ENCODE measurements at regions not wholly inside any gene's neighbourhood (a gene's known extent, or its start where the extent isn't known, plus 50 kb on each side); places are given as distances from the start of the nearest gene placed in this dataset.

GRCh38 chr4:181161669-181162068 is 1081.5 kb upstream of the TENM3 start:
- in situ Hi-C loops (cut with MboI; ENCODE audit: low pct_unique_long_range_greater_than_20kb in 2 of 9, low sequenced_read_pairs in 9 of 9, unreplicated experiment in 9 of 9), result no loop called here

GRCh38 chr4:181162266-181162665 is 1080.9 kb upstream of the TENM3 start:
- no peak overlapping the region for H3K27ac ChIP-seq
- in situ Hi-C loops (cut with MboI; ENCODE audit: low pct_unique_long_range_greater_than_20kb in 2 of 9, low sequenced_read_pairs in 9 of 9, unreplicated experiment in 9 of 9), result no loop called here
- ATAC-seq (replicated peaks in 6 of 8), result no peak
- H3K4me1 ChIP-seq (replicated peaks in 1 of 2), result peaks cover 5 to 19% of the 10 kb centered on the region in 2 donors
- WGBS, 10 experiments, result 26 to 100% (median 92%) methylated on average over 2 of the region's 2 CpGs; no CpG with 5 or more reads in 1 of the 10 experiments
- H3K4me3 ChIP-seq, result no peak overlapping the region

More at GRCh38 chr4:181161669-181162068, 1081.5 kb upstream of the TENM3 start:
- Histone ChIP-seq H3K4me1 (replicated peaks in 1 of 2) (peaks cover 5 to 19% of the 10 kb centered on the region in 2 donors), H3K27ac (no peak overlapping the region), H3K4me3 (no peak overlapping the region)
- 6 to 80% (median 49%) methylated on average over 1 to 4 of the region's 4 CpGs; no CpG with 5 or more reads in 1 of the 10 experiments for WGBS, 10 experiments
- ATAC-seq (replicated peaks in 6 of 8), result peak in 1 of 8 experiments; percentile 52

DNA sequence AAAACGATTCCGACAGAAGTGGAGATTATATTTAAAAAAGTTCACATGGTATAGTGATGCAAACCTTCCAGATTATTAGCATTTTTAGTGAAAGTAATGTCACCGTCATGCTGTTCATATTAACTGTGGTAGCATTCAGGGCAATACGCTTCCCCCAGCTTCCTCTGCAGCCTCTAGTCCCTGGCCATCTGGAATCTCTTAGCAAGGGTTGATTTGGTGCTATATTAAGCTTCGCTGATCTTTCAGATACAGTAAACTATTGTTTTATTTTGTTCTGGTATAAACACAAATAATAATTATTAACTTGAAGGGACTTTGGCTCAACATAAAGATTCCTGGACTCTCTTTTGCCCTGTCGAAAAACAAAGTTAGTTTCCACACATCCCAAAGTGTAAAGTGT is 1080.5 kb upstream of the TENM3 start:
- Histone ChIP-seq H3K4me3 (no peak overlapping the region), H3K4me1 (replicated peaks in 1 of 2) (peaks cover 5 to 17% of the 10 kb centered on the region in 2 donors), H3K27ac (no peak overlapping the region)
- ATAC-seq (replicated peaks in 6 of 8), result peak in 1 of 8 experiments; percentile 18
- WGBS, 10 experiments, result 1 to 91% (median 79%) methylated on average over 1 to 6 of the region's 6 CpGs
- in situ Hi-C loops (cut with MboI; ENCODE audit: low pct_unique_long_range_greater_than_20kb in 2 of 9, low sequenced_read_pairs in 9 of 9, unreplicated experiment in 9 of 9), result no loop called here

DNA sequence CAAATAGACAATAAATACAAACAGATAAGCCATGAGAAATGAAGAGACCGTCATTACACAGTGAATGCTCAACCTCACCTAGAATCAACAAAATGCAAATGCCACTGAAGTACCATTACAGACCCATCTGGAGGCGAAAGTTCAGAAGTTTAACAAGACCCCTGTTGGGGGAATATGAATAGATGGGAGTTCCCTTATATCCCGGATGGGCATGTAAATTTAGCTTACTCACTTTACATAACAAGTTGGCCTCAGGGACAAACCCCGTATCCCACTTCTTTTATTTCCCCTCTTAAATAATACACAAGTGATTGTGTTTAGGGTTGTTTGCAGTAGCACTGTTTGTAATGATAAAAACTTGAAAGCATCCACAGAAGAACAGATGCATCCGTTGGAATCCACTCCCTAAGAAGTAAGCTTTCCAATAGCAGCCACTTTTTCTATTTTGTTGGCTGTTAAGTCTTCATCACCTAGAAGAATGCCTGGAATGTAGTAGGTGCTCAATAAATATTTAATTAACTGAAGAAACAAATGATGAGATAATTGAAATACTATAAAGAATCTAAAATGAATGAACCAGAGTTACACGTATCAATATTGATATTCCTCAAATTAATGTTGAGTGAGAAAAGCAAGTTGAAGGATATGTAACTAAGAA is 1076.3 kb upstream of the TENM3 start:
- Histone ChIP-seq H3K4me3 (no peak overlapping the region), H3K27ac (no peak overlapping the region), H3K4me1 (replicated peaks in 1 of 2) (no peaks in the 10 kb centered on the region)
- WGBS, 10 experiments, result 17 to 85% (median 39%) methylated on average over 2 to 6 of the region's 6 CpGs
- ATAC-seq (replicated peaks in 6 of 8), result peak in 5 of 8 experiments; percentile 47 to 92 (median 72)
- in situ Hi-C loops (cut with MboI; ENCODE audit: low pct_unique_long_range_greater_than_20kb in 2 of 9, low sequenced_read_pairs in 9 of 9, unreplicated experiment in 9 of 9), result no loop called here

- H3K27ac ChIP-seq, result no peak overlapping the region
- H3K4me3 ChIP-seq, result no peak overlapping the region
- in situ Hi-C loops (cut with MboI; ENCODE audit: low pct_unique_long_range_greater_than_20kb in 2 of 9, low sequenced_read_pairs in 9 of 9, unreplicated experiment in 9 of 9), result no loop called here
- 35 to 97% (median 81%) methylated on average over 1 to 8 of the region's 8 CpGs for WGBS, 10 experiments
- peak in 1 of 8 experiments; percentile 30 for ATAC-seq (replicated peaks in 6 of 8)
- peaks cover 5 to 6% of the 10 kb centered on the region in 2 donors for H3K4me1 ChIP-seq (replicated peaks in 1 of 2)
Observed at GRCh38 chr4:181168011-181168805, 1075.0 kb upstream of the TENM3 start.

DNA sequence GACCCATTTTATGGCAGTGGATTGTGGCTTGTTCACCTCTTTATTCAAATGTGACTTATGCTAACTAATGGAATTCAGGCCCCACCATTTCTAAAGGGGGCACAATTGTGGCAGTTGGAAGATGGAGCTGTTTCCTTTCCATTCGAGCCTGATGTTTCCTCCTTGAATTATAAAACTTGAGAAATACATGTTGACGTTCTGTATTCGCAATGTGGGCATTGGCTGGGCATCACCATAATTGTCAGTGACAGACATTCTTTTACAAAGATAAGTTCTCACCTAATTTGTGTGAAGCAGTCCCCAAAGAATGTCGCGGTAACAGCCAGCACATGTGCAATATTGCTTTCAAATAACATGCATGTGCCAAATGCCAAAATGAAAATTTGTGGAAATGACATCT is 1070.2 kb upstream of the TENM3 start:
- 5 to 57% (median 24%) methylated on average over 1 to 5 of the region's 5 CpGs; no CpG with 5 or more reads in 3 of the 10 experiments for WGBS, 10 experiments
- Histone ChIP-seq H3K4me3 (no peak overlapping the region), H3K4me1 (replicated peaks in 1 of 2) (peaks cover 5 to 8% of the 10 kb centered on the region in 2 donors), H3K27ac (peak overlapping the region in 1 of 2 donors; percentile 28)
- ATAC-seq (replicated peaks in 6 of 8), result no peak
- in situ Hi-C loops (cut with MboI; ENCODE audit: low pct_unique_long_range_greater_than_20kb in 2 of 9, low sequenced_read_pairs in 9 of 9, unreplicated experiment in 9 of 9), result no loop called here

DNA sequence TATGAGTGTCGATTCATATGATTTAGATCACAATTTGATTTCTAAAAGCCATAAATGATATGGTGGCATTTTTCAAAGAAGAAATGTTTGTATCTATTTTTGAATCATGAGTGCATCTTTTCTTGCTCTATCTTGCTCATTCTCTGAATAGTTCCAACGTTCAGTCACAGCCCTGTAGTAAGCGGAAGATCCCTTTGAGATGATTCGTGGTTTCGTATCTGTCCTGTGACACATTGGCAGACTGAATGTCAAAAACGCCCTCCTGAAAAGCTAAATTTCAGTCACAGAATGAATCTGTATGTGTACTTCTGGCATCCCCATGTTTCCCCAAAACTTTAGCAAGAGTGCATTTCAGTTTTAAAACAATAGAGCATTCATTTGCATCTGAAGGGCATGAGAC is 1066.9 kb upstream of the TENM3 start:
- no peak overlapping the region for H3K4me3 ChIP-seq
- H3K27ac ChIP-seq, result no peak overlapping the region
- H3K4me1 ChIP-seq (replicated peaks in 1 of 2), result peaks cover 5 to 8% of the 10 kb centered on the region in 2 donors
- in situ Hi-C loops (cut with MboI; ENCODE audit: low pct_unique_long_range_greater_than_20kb in 2 of 9, low sequenced_read_pairs in 9 of 9, unreplicated experiment in 9 of 9), result no loop called here
- no peak for ATAC-seq (replicated peaks in 6 of 8)
- WGBS, 10 experiments, result 20 to 100% (median 80%) methylated on average over 1 to 6 of the region's 6 CpGs

GRCh38 chr4:181181331-181181730 is 1061.9 kb upstream of the TENM3 start:
- ATAC-seq (replicated peaks in 6 of 8), result no peak
- in situ Hi-C loops (cut with MboI; ENCODE audit: low pct_unique_long_range_greater_than_20kb in 2 of 9, low sequenced_read_pairs in 9 of 9, unreplicated experiment in 9 of 9), result no loop called here
- WGBS, 10 experiments, result 40 to 55% methylated on average over 1 of the region's 1 CpG; no CpG with 5 or more reads in 8 of the 10 experiments
- Histone ChIP-seq H3K27ac (no peak overlapping the region), H3K4me1 (replicated peaks in 1 of 2) (no peaks in the 10 kb centered on the region), H3K4me3 (no peak overlapping the region)

- Histone ChIP-seq H3K4me1 (replicated peaks in 1 of 2) (peaks cover 0 to 4% of the 10 kb centered on the region in 2 donors), H3K4me3 (no peak overlapping the region), H3K27ac (no peak overlapping the region)
- WGBS, 10 experiments, result 19 to 81% (median 69%) methylated on average over 2 to 7 of the region's 7 CpGs
- ATAC-seq (replicated peaks in 6 of 8), result no peak
- in situ Hi-C loops (cut with MboI; ENCODE audit: low pct_unique_long_range_greater_than_20kb in 2 of 9, low sequenced_read_pairs in 9 of 9, unreplicated experiment in 9 of 9), result no loop called here
Observed at GRCh38 chr4:181189751-181190150, 1053.5 kb upstream of the TENM3 start.

DNA sequence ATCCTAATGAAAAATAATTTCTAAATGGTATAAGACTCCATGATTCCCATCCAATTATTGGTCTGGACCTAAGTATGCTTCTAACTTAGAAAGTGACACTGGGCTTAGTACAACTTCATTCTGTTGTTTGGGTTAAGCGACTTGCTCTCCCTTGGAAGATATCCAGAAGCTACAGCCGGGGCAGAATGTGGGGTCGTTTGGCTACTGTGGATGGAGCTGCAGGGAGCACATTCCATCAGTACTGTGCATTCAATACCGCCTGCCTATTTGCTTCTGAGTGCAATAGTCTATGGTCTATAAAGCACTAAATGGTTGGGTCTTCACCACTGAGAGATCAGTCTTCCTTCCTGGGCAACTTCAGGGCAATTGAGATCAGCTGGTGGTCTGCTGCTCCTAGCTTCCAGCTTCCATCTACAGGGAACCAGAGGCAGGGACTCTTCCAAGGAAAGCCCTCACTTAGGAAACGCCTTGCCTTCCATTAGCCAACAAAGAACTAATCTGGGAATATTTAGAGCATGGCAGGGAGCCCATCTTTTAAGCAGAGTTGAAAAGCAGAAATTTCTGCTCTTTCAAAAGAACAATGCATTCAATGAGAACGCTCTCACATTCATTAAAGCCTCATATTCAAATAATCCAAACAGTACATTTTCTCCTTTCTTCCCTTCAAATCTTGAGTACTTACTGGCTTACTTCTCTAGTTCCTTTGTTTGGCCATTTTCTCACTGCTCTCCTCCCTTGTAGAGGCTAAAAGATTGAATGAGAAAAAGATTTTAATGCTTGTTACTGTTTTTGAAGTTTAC is 1049.9 kb upstream of the TENM3 start:
- in situ Hi-C loops (cut with MboI; ENCODE audit: low pct_unique_long_range_greater_than_20kb in 2 of 9, low sequenced_read_pairs in 9 of 9, unreplicated experiment in 9 of 9), result no loop called here
- H3K27ac ChIP-seq, result no peak overlapping the region
- H3K4me3 ChIP-seq, result no peak overlapping the region
- H3K4me1 ChIP-seq (replicated peaks in 1 of 2), result peaks cover 0 to 4% of the 10 kb centered on the region in 2 donors
- WGBS, 10 experiments, result 0 to 100% (median 68%) methylated on average over 2 to 6 of the region's 6 CpGs; no CpG with 5 or more reads in 1 of the 10 experiments
- ATAC-seq (replicated peaks in 6 of 8), result peak in 2 of 8 experiments; percentile 12 to 18

DNA sequence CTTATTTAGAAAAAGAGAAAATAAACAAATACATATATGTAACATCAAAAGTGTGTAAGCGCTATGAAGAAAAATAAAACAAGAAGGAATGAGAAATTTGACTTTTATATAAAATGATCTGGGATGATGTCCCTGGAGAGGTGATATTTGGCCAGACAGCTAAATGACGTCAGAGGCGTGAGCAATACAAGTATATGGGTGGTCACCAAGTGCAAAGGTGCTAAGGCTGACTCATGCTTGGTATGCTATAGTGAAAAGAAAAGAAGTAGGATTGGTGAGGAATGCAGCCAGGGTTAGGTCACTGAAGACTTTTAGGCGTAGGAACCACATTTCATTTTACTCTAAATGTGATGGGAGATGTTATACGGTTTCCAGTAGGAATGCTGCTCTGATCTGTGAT is 1049.1 kb upstream of the TENM3 start:
- Histone ChIP-seq H3K4me3 (no peak overlapping the region), H3K4me1 (replicated peaks in 1 of 2) (peaks cover 0 to 4% of the 10 kb centered on the region in 2 donors), H3K27ac (no peak overlapping the region)
- no peak for ATAC-seq (replicated peaks in 6 of 8)
- in situ Hi-C loops (cut with MboI; ENCODE audit: low pct_unique_long_range_greater_than_20kb in 2 of 9, low sequenced_read_pairs in 9 of 9, unreplicated experiment in 9 of 9), result no loop called here
- 60 to 100% (median 86%) methylated on average over 1 to 5 of the region's 5 CpGs; no CpG with 5 or more reads in 1 of the 10 experiments for WGBS, 10 experiments

DNA sequence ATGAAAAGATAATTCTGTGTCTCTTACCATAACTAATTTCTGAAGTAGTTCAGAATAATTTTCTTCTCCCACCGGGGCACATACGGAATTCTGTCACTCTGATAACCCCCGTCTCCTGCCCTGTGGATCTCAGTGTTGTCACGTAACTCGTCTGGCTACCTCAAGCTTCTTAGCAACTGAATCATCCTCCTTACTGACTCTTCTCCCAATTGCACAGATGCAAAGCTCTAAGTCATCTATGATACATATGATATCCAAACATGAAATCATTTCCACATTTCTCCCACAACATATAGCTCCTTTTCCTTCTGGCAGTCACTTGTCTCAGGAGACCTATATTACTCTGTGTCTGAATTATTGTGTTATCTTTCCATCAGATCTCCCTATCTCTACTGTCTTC is 1043.1 kb upstream of the TENM3 start:
- Histone ChIP-seq H3K4me1 (replicated peaks in 1 of 2) (peaks cover 7 to 8% of the 10 kb centered on the region in 2 donors), H3K4me3 (no peak overlapping the region), H3K27ac (no peak overlapping the region)
- no peak for ATAC-seq (replicated peaks in 6 of 8)
- WGBS, 10 experiments, result 40 to 100% (median 92%) methylated on average over 1 to 5 of the region's 5 CpGs; no CpG with 5 or more reads in 4 of the 10 experiments
- in situ Hi-C loops (cut with MboI; ENCODE audit: low pct_unique_long_range_greater_than_20kb in 2 of 9, low sequenced_read_pairs in 9 of 9, unreplicated experiment in 9 of 9), result no loop called here

- in situ Hi-C loops (cut with MboI; ENCODE audit: low pct_unique_long_range_greater_than_20kb in 2 of 9, low sequenced_read_pairs in 9 of 9, unreplicated experiment in 9 of 9), result no loop called here
- ATAC-seq (replicated peaks in 6 of 8), result peak; percentile 52 to 100 (median 97)
- Histone ChIP-seq H3K27ac (no peak overlapping the region), H3K4me1 (replicated peaks in 1 of 2) (peaks cover 8 to 10% of the 10 kb centered on the region in 2 donors), H3K4me3 (no peak overlapping the region)
- 0 to 58% (median 33%) methylated on average over 1 to 5 of the region's 5 CpGs; no CpG with 5 or more reads in 1 of the 10 experiments for WGBS, 10 experiments
Observed at GRCh38 chr4:181202240-181202639, 1041.0 kb upstream of the TENM3 start.
